Activated T-cell treated with anti-CD3 and anti-CD28 coated beads for 4 hours (primary cell): ENCODE measurements at regions not wholly inside any gene's neighbourhood (a gene's known extent, or its start where the extent isn't known, plus 50 kb on each side); places are given as distances from the start of the nearest gene placed in this dataset.
"Not testable (repeated sequence)": the region's sequence is repeated elsewhere in the genome, so short reads cannot be mapped to it uniquely, and the experiment has no call there.

Experiments
- DNase-seq: peaks from one replicate; pipeline ENCODE4 v3.0.0-alpha.2; 2020

- DNase-seq = no peak
Observed at GRCh38 chr1:47638713-47639112, 200.9 kb downstream of the FOXD2 start.

- DNase-seq = no peak
Observed at GRCh38 chr1:47643306-47644211, 205.7 kb downstream of the FOXD2 start.

- no peak for DNase-seq
Observed at GRCh38 chr1:47644212-47644573, 206.3 kb downstream of the FOXD2 start.

- DNase-seq = no peak
Observed at GRCh38 chr1:47645151-47645550, 207.3 kb downstream of the FOXD2 start.

GRCh38 chr1:47646676-47647075 is 208.8 kb downstream of the FOXD2 start:
- no peak for DNase-seq

GRCh38 chr1:47647327-47647845 is 209.5 kb downstream of the FOXD2 start:
- DNase-seq = no peak

- no peak for DNase-seq
Observed at GRCh38 chr1:47650205-47650604, 212.4 kb downstream of the FOXD2 start.

- DNase-seq = no peak
Observed at GRCh38 chr1:47650611-47651010, 212.8 kb downstream of the FOXD2 start.

- DNase-seq = no peak
Observed at GRCh38 chr1:47651311-47652089, 213.7 kb downstream of the FOXD2 start.

GRCh38 chr1:47655521-47656300 is 217.9 kb downstream of the FOXD2 start:
- DNase-seq = no peak

GRCh38 chr1:47656719-47657685 is 219.2 kb downstream of the FOXD2 start:
- no peak for DNase-seq

- no peak for DNase-seq
Observed at GRCh38 chr1:47658161-47658920, 220.5 kb downstream of the FOXD2 start.

GRCh38 chr1:47659146-47659545 is 221.3 kb downstream of the FOXD2 start:
- no peak for DNase-seq

GRCh38 chr1:47660622-47661021 is 222.8 kb downstream of the FOXD2 start:
- DNase-seq = no peak

GRCh38 chr1:47661040-47661439 is 223.2 kb downstream of the FOXD2 start:
- DNase-seq = no peak

- no peak for DNase-seq
Observed at GRCh38 chr1:47662068-47662467, 224.2 kb downstream of the FOXD2 start.

GRCh38 chr1:47663286-47663685 is 225.4 kb downstream of the FOXD2 start:
- DNase-seq = no peak

- no peak for DNase-seq
Observed at GRCh38 chr1:47664356-47664755, 226.5 kb downstream of the FOXD2 start.

GRCh38 chr1:47664896-47665295 is 227.1 kb downstream of the FOXD2 start:
- DNase-seq = not testable (repeated sequence)

- DNase-seq = no peak
Observed at GRCh38 chr1:47669081-47669585, 231.3 kb downstream of the FOXD2 start.

- DNase-seq = no peak
Observed at GRCh38 chr1:47672622-47673021, 234.8 kb downstream of the FOXD2 start.
